ENCODE measurements at regions not wholly inside any gene's neighbourhood (a gene's known extent, or its start where the extent isn't known, plus 50 kb on each side); places are given as distances from the start of the nearest gene placed in this dataset.

DNA sequence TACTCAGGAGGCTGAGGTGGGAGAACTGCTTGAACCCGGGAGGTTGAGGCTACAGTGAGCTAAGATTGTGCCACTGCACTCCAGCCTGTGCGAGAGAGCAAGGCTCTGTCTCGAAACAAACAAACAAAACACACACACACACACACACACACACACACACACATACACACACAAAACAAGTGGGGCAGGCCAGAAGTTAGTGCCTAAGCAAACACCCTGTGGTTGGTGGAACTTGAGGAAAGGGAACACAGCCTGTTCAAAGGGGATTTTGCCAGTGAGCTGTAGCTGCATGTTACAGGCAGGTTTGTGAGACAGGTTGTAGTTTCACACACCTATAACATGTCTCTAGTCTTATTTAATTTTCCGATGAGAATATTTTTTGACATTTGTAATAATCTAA lies 175.3 kb upstream of the CLEC14A start:
- no peak overlapping the region for H3K27ac ChIP-seq (ENCODE audit: low read depth, low read length)
- no peaks in the 10 kb centered on the region for H3K27me3 ChIP-seq (ENCODE audit: insufficient read depth, low read length)
- Mint-ChIP-seq H3K4me3 (ENCODE audit: unreplicated experiment) (no peak overlapping the region), H3K36me3 (ENCODE audit: low read depth, unreplicated experiment) (no peaks in the 10 kb centered on the region), H3K4me1 (ENCODE audit: low read depth, unreplicated experiment) (no peaks in the 10 kb centered on the region), H3K27me3 (ENCODE audit: low read depth, unreplicated experiment) (no peaks in the 10 kb centered on the region), H3K27ac (ENCODE audit: unreplicated experiment) (no peak overlapping the region), H3K9me3 (ENCODE audit: unreplicated experiment) (no peaks in the 10 kb centered on the region)
- DNase-seq (ENCODE audit: low read depth) = no peak
- no peaks in the 10 kb centered on the region for H3K36me3 ChIP-seq (ENCODE audit: insufficient read depth, low read length)
- H3K4me3 ChIP-seq (ENCODE audit: insufficient read depth, low read depth, low read length) = no peak overlapping the region
- no peaks in the 10 kb centered on the region for H4K20me1 ChIP-seq (ENCODE audit: insufficient read depth, low read length)
- H3K9ac ChIP-seq (ENCODE audit: low read length) = no peak overlapping the region
- no peak overlapping the region for H3K4me2 ChIP-seq (ENCODE audit: low read length)
- H3K4me1 ChIP-seq (ENCODE audit: insufficient read depth, low read length) = no peaks in the 10 kb centered on the region
- no peak overlapping the region for H2AFZ ChIP-seq (ENCODE audit: low read depth, low read length)
- no peak for TF ChIP-seq EZH2 (IDR thresholded peaks at IDR 0.05; ENCODE audit: insufficient read depth, low read length)
- TF ChIP-seq, protein P1, sequence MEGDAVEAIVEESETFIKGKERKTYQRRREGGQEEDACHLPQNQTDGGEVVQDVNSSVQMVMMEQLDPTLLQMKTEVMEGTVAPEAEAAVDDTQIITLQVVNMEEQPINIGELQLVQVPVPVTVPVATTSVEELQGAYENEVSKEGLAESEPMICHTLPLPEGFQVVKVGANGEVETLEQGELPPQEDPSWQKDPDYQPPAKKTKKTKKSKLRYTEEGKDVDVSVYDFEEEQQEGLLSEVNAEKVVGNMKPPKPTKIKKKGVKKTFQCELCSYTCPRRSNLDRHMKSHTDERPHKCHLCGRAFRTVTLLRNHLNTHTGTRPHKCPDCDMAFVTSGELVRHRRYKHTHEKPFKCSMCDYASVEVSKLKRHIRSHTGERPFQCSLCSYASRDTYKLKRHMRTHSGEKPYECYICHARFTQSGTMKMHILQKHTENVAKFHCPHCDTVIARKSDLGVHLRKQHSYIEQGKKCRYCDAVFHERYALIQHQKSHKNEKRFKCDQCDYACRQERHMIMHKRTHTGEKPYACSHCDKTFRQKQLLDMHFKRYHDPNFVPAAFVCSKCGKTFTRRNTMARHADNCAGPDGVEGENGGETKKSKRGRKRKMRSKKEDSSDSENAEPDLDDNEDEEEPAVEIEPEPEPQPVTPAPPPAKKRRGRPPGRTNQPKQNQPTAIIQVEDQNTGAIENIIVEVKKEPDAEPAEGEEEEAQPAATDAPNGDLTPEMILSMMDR (IDR thresholded peaks at IDR 0.05; ENCODE audit: insufficient read depth, low read depth, low read length) = no peak
- H3K79me2 ChIP-seq (ENCODE audit: insufficient read depth, low read length) = no peaks in the 10 kb centered on the region
- H3K9me3 ChIP-seq (ENCODE audit: insufficient read depth, low read depth, low read length) = no peaks in the 10 kb centered on the region
- FAIRE-seq = no peak

DNA sequence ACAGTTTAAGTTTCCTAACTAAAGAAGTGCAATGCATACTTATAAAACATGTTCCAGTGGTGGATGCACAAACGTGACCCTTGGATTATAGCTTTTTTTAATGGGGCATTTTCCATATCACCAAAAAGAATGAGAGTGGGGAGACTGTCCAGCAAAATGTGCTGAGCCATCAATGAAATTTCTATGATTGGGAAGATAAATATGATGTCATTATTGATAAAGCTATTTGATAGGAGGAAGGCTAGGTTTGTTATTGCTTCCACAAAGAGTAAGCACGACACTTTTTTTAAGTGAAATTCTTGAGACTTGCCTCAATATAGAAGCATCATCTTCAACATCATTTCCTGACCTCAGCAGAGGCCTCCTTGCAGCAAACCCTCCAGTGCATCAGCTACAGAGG lies 174.6 kb upstream of the CLEC14A start:
- H3K79me2 ChIP-seq (ENCODE audit: insufficient read depth, low read length) = no peaks in the 10 kb centered on the region
- no peaks in the 10 kb centered on the region for H3K36me3 Mint-ChIP-seq (ENCODE audit: low read depth, unreplicated experiment)
- no peak overlapping the region for H3K9ac ChIP-seq (ENCODE audit: low read length)
- no peak for FAIRE-seq
- no peaks in the 10 kb centered on the region for H3K36me3 ChIP-seq (ENCODE audit: insufficient read depth, low read length)
- H3K4me3 Mint-ChIP-seq (ENCODE audit: unreplicated experiment) = no peak overlapping the region
- no peaks in the 10 kb centered on the region for H3K27me3 Mint-ChIP-seq (ENCODE audit: low read depth, unreplicated experiment)
- DNase-seq (ENCODE audit: low read depth) = no peak
- no peaks in the 10 kb centered on the region for H4K20me1 ChIP-seq (ENCODE audit: insufficient read depth, low read length)
- no peak overlapping the region for H3K27ac ChIP-seq (ENCODE audit: low read depth, low read length)
- H3K27me3 ChIP-seq (ENCODE audit: insufficient read depth, low read length) = no peaks in the 10 kb centered on the region
- TF ChIP-seq, protein P1 (IDR thresholded peaks at IDR 0.05; ENCODE audit: insufficient read depth, low read depth, low read length) = no peak
- no peak for TF ChIP-seq EZH2 (IDR thresholded peaks at IDR 0.05; ENCODE audit: insufficient read depth, low read length)
- H3K4me3 ChIP-seq (ENCODE audit: insufficient read depth, low read depth, low read length) = no peak overlapping the region
- H2AFZ ChIP-seq (ENCODE audit: low read depth, low read length) = no peak overlapping the region
- H3K4me1 Mint-ChIP-seq (ENCODE audit: low read depth, unreplicated experiment) = no peaks in the 10 kb centered on the region
- no peak overlapping the region for H3K4me2 ChIP-seq (ENCODE audit: low read length)
- no peaks in the 10 kb centered on the region for H3K4me1 ChIP-seq (ENCODE audit: insufficient read depth, low read length)
- H3K9me3 ChIP-seq (ENCODE audit: insufficient read depth, low read depth, low read length) = no peaks in the 10 kb centered on the region
- no peaks in the 10 kb centered on the region for H3K9me3 Mint-ChIP-seq (ENCODE audit: unreplicated experiment)
- no peak overlapping the region for H3K27ac Mint-ChIP-seq (ENCODE audit: unreplicated experiment)

DNA sequence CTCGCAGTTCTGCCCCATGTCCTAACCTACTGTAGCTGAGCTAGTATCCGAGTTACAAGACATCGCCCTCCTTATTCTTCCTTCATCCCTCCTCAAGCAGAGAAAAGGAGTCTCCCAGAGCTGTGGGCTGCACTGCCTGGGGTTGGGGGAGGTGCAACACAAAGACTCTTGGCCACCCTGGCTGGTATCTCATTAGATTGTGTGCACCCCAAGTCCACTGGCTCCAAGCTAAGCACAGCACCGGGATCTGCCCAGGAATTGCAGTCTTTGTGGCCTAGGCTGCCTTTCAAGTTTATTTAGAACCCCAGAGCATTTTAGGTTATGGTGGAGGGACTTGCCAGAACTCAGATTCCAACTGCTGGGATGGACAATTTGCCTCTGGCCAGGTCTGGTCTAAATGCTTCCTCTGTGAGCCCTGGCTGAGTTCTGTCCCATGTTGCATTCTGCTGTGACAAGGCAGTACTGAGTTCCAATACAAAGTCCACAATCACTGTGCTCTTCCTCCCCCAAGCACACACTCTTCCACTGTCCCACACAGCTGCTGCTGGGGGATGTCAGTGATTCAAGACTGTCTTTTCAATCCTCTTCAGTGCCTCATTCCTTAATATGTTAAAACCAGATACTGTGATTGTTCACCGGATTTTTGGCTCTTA lies 169.6 kb upstream of the CLEC14A start:
- no peak overlapping the region for H3K27ac Mint-ChIP-seq (ENCODE audit: unreplicated experiment)
- DNase-seq (ENCODE audit: low read depth) = no peak
- H3K36me3 Mint-ChIP-seq (ENCODE audit: low read depth, unreplicated experiment) = no peaks in the 10 kb centered on the region
- FAIRE-seq = no peak
- Histone ChIP-seq H3K36me3 (ENCODE audit: insufficient read depth, low read length) (no peaks in the 10 kb centered on the region), H3K27ac (ENCODE audit: low read depth, low read length) (no peak overlapping the region), H3K4me3 (ENCODE audit: insufficient read depth, low read depth, low read length) (no peak overlapping the region), H3K79me2 (ENCODE audit: insufficient read depth, low read length) (no peaks in the 10 kb centered on the region), H2AFZ (ENCODE audit: low read depth, low read length) (no peak overlapping the region), H3K9ac (ENCODE audit: low read length) (no peak overlapping the region), H3K9me3 (ENCODE audit: insufficient read depth, low read depth, low read length) (no peaks in the 10 kb centered on the region), H3K4me2 (ENCODE audit: low read length) (no peak overlapping the region), H3K4me1 (ENCODE audit: insufficient read depth, low read length) (no peaks in the 10 kb centered on the region), H4K20me1 (ENCODE audit: insufficient read depth, low read length) (no peaks in the 10 kb centered on the region), H3K27me3 (ENCODE audit: insufficient read depth, low read length) (no peaks in the 10 kb centered on the region)
- peaks cover 7% of the 10 kb centered on the region for H3K9me3 Mint-ChIP-seq (ENCODE audit: unreplicated experiment)
- H3K4me3 Mint-ChIP-seq (ENCODE audit: unreplicated experiment) = no peak overlapping the region
- H3K27me3 Mint-ChIP-seq (ENCODE audit: low read depth, unreplicated experiment) = no peaks in the 10 kb centered on the region
- no peaks in the 10 kb centered on the region for H3K4me1 Mint-ChIP-seq (ENCODE audit: low read depth, unreplicated experiment)
- TF ChIP-seq, protein P1 (IDR thresholded peaks at IDR 0.05; ENCODE audit: insufficient read depth, low read depth, low read length) = no peak
- TF ChIP-seq EZH2 (IDR thresholded peaks at IDR 0.05; ENCODE audit: insufficient read depth, low read length) = no peak
